Prostate gland (tissue), 2 donors: ENCODE measurements at regions not wholly inside any gene's neighbourhood (a gene's known extent, or its start where the extent isn't known, plus 50 kb on each side); places are given as distances from the start of the nearest gene placed in this dataset.

Source experiments
- CTCF ChIP-seq, 4 experiments: fragments of 200-600 bp in 2 of 4; fragments of 450-650 bp in 2 of 4; sonication (generic) in 2 of 4; IDR thresholded peaks; 1 replicate in 3 of 4; 2 replicates in 1 of 4; pipeline ENCODE4 v1.5.1; 2016 to 2019; ENCODE audit warnings: antibody characterized with exemption in 4 of 4, mild to moderate bottlenecking in 2 of 4, moderate library complexity in 2 of 4
- POLR2A ChIP-seq: fragments of 450-650 bp; IDR thresholded peaks from one replicate; pipeline ENCODE4 v1.6.1; 2016; ENCODE audit warnings: antibody characterized with exemption, mild to moderate bottlenecking

DNA sequence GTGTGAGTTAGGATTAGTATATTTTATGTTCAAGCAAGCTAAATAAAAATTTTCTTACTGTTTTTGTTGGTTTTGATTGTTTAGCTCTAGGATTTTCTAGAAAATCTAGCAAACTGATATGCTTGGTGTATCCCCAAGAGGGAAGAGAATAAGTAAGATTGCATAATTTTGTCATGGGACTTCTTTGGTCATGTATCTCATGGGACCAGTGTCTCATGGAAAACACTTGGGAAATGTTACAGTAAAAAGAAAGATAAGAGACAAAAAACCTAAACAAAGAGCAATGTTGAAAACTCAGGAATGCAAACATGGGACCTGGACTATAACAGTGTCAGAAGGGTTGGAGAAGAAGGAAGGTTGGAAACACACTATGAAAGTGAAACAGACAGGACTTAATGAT lies 119.4 kb downstream of the TLR4 start:
- TF ChIP-seq CTCF (IDR thresholded peaks at IDR 0.05): no peak
- TF ChIP-seq POLR2A: no peak
